ENCODE measurements at regions not wholly inside any gene's neighbourhood (a gene's known extent, or its start where the extent isn't known, plus 50 kb on each side); places are given as distances from the start of the nearest gene placed in this dataset.

GRCh38 chr18:40902436-40902835, 1052.6 kb upstream of the PIK3C3 start:
- no peaks in the 10 kb centered on the region for H3K4me1 ChIP-seq
- no peak for DNase-seq
- no peak overlapping the region for H3K27ac ChIP-seq
- TF ChIP-seq, protein P1, sequence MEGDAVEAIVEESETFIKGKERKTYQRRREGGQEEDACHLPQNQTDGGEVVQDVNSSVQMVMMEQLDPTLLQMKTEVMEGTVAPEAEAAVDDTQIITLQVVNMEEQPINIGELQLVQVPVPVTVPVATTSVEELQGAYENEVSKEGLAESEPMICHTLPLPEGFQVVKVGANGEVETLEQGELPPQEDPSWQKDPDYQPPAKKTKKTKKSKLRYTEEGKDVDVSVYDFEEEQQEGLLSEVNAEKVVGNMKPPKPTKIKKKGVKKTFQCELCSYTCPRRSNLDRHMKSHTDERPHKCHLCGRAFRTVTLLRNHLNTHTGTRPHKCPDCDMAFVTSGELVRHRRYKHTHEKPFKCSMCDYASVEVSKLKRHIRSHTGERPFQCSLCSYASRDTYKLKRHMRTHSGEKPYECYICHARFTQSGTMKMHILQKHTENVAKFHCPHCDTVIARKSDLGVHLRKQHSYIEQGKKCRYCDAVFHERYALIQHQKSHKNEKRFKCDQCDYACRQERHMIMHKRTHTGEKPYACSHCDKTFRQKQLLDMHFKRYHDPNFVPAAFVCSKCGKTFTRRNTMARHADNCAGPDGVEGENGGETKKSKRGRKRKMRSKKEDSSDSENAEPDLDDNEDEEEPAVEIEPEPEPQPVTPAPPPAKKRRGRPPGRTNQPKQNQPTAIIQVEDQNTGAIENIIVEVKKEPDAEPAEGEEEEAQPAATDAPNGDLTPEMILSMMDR (IDR thresholded peaks at IDR 0.05) = no peak
- TF ChIP-seq POLR2A (IDR thresholded peaks at IDR 0.05) (no peak), POLR2AphosphoS5 (IDR thresholded peaks at IDR 0.05) (no peak), EP300 (IDR thresholded peaks at IDR 0.05; ENCODE audit: low read depth) (no peak)
- H3K4me3 ChIP-seq = no peak overlapping the region
- H3K36me3 ChIP-seq = no peaks in the 10 kb centered on the region
- intact Hi-C loops (cut with DNase I; ENCODE audit: low total_unique reads) = no loop called here
- WGBS, 2 donors (ENCODE audit: low coverage in 1 of 2) = 44 to 66% methylated on average over 2 of the region's 2 CpGs
- no peaks in the 10 kb centered on the region for H3K9me3 ChIP-seq
- in situ Hi-C loops (cut with MboI; ENCODE audit: low pct_ligation_motif_present in 1 of 4, low pct_unique_long_range_greater_than_20kb in 1 of 4, low sequenced_read_pairs in 3 of 4) = no loop called here
- H3K27me3 ChIP-seq = no peaks in the 10 kb centered on the region

DNA sequence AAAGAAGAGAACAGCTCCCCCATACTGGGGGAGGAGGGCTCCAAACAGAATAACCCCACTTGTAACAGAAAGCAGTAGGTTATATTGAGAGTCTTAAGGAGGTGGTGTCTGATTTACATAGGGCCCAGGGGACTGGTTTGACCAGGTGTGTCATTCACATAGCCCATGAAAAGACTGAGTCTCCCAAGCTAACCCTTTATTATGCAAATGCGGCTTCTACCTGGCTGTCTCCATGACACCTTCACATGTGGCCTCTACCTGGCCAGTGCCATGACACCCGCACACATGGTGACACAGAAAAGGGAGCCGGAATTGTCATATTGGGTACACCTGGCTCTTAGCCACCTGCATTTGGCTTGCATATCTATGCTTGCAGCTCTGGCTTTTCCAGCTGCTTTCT, 1057.2 kb upstream of the PIK3C3 start:
- H3K27me3 ChIP-seq = no peaks in the 10 kb centered on the region
- in situ Hi-C loops (cut with MboI; ENCODE audit: low pct_ligation_motif_present in 1 of 4, low pct_unique_long_range_greater_than_20kb in 1 of 4, low sequenced_read_pairs in 3 of 4) (no loop called here), intact Hi-C loops (cut with DNase I; ENCODE audit: low total_unique reads) (no loop called here)
- no peaks in the 10 kb centered on the region for H3K9me3 ChIP-seq
- H3K27ac ChIP-seq = no peak overlapping the region
- WGBS, 2 donors (ENCODE audit: low coverage in 1 of 2) = 84 to 93% methylated on average over 3 of the region's 3 CpGs
- no peak for TF ChIP-seq POLR2A (IDR thresholded peaks at IDR 0.05)
- no peak for TF ChIP-seq EP300 (IDR thresholded peaks at IDR 0.05; ENCODE audit: low read depth)
- TF ChIP-seq, protein P1 (IDR thresholded peaks at IDR 0.05) = no peak
- no peak for TF ChIP-seq POLR2AphosphoS5 (IDR thresholded peaks at IDR 0.05)
- H3K4me1 ChIP-seq = no peaks in the 10 kb centered on the region
- no peaks in the 10 kb centered on the region for H3K36me3 ChIP-seq
- DNase-seq = no peak
- no peak overlapping the region for H3K4me3 ChIP-seq

DNA sequence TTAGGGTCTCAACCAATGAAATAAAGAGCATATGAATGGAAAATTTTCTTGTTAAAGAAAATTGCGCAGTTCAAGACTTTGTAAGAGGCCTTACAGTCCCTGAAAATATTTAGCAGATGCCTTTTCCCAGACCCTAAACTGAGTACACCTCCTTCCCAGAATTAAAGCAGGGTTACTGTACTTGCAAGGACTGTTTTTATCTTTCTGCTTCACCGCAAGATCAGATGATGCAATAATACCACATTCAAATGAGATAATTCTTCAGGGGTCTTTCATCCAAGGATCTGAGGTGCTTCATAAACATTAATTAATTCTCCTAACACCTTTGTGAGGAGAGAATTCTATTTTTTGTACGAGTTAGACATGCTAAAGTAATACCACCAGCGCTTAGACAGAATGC, 1071.8 kb upstream of the PIK3C3 start:
- intact Hi-C loops (cut with DNase I; ENCODE audit: low total_unique reads) = no loop called here
- WGBS, 2 donors (ENCODE audit: low coverage in 1 of 2) = 69 to 78% methylated on average over 4 of the region's 4 CpGs
- H3K4me1 ChIP-seq = no peaks in the 10 kb centered on the region
- in situ Hi-C loops (cut with MboI; ENCODE audit: low pct_ligation_motif_present in 1 of 4, low pct_unique_long_range_greater_than_20kb in 1 of 4, low sequenced_read_pairs in 3 of 4) = no loop called here
- no peak overlapping the region for H3K27ac ChIP-seq
- TF ChIP-seq POLR2A (IDR thresholded peaks at IDR 0.05) (no peak), EP300 (IDR thresholded peaks at IDR 0.05; ENCODE audit: low read depth) (no peak), POLR2AphosphoS5 (IDR thresholded peaks at IDR 0.05) (no peak)
- TF ChIP-seq, protein P1 (IDR thresholded peaks at IDR 0.05) = no peak
- no peaks in the 10 kb centered on the region for H3K9me3 ChIP-seq
- no peaks in the 10 kb centered on the region for H3K27me3 ChIP-seq
- no peak for DNase-seq
- H3K4me3 ChIP-seq = no peak overlapping the region
- H3K36me3 ChIP-seq = no peaks in the 10 kb centered on the region

- H3K9me3 ChIP-seq = no peaks in the 10 kb centered on the region
- intact Hi-C loops (cut with DNase I; ENCODE audit: low total_unique reads) (no loop called here), in situ Hi-C loops (cut with MboI; ENCODE audit: low pct_ligation_motif_present in 1 of 4, low pct_unique_long_range_greater_than_20kb in 1 of 4, low sequenced_read_pairs in 3 of 4) (no loop called here)
- no peak for TF ChIP-seq EP300 (IDR thresholded peaks at IDR 0.05; ENCODE audit: low read depth)
- TF ChIP-seq POLR2A (IDR thresholded peaks at IDR 0.05) = no peak
- TF ChIP-seq POLR2AphosphoS5 (IDR thresholded peaks at IDR 0.05) = no peak
- TF ChIP-seq, protein P1 (IDR thresholded peaks at IDR 0.05) = no peak
- H3K4me3 ChIP-seq = no peak overlapping the region
- H3K27ac ChIP-seq = no peak overlapping the region
- 56 to 81% methylated on average over 1 to 11 of the region's 11 CpGs for WGBS, 2 donors (ENCODE audit: low coverage in 1 of 2)
- no peak for DNase-seq
- no peaks in the 10 kb centered on the region for H3K4me1 ChIP-seq
- no peaks in the 10 kb centered on the region for H3K36me3 ChIP-seq
- H3K27me3 ChIP-seq = no peaks in the 10 kb centered on the region
Measured at GRCh38 chr18:40882468-40882867, 1072.6 kb upstream of the PIK3C3 start.
